Neural progenitor cell (in vitro differentiated cells): ENCODE measurements at regions not wholly inside any gene's neighbourhood (a gene's known extent, or its start where the extent isn't known, plus 50 kb on each side); places are given as distances from the start of the nearest gene placed in this dataset.

ENCODE experiments used
- DNase-seq: peaks from one replicate; pipeline ENCODE4 v3.0.0-alpha.2; 2016; ENCODE audit warnings: low spot score
- H2AFZ ChIP-seq: fragments of 200-600 bp; sonication (generic); replicated peaks from 2 replicates; pipeline ENCODE4 v1.6.1; 2016; ENCODE audit warnings: antibody characterized with exemption
- H3F3A ChIP-seq: fragments of 200-600 bp; sonication (generic); 2 replicates; pipeline ENCODE4 v1.6.1; 2016; ENCODE audit warnings: antibody characterized with exemption, low read depth
- H3K27ac ChIP-seq: fragments of 200-600 bp; sonication (generic); 2 replicates; pipeline ENCODE4 v1.5.1; 2016; ENCODE audit warnings: mild to moderate bottlenecking
- H3K27me3 ChIP-seq: fragments of 200-600 bp; sonication (generic); 2 replicates; pipeline ENCODE4 v1.6.1; 2016; ENCODE audit warnings: mild to moderate bottlenecking, moderate library complexity
- H3K36me3 ChIP-seq: fragments of 200-600 bp; sonication (generic); 2 replicates; pipeline ENCODE4 v1.5.1; 2016
- H3K4me1 ChIP-seq: fragments of 200-600 bp; sonication (generic); 2 replicates; pipeline ENCODE4 v1.6.1; 2016; ENCODE audit warnings: mixed run types
- H3K4me2 ChIP-seq: fragments of 200-600 bp; sonication (generic); 2 replicates; pipeline ENCODE4 v1.6.1; 2016
- H3K4me3 ChIP-seq: fragments of 200-600 bp; sonication (generic); 2 replicates; pipeline ENCODE4 v1.5.1; 2016
- H3K79me2 ChIP-seq: fragments of 200-600 bp; sonication (generic); 2 replicates; pipeline ENCODE4 v1.6.1; 2016; ENCODE audit warnings: low read depth
- H3K9ac ChIP-seq: fragments of 200-600 bp; sonication (generic); 2 replicates; pipeline ENCODE4 v1.6.1; 2016
- H3K9me3 ChIP-seq: fragments of 200-600 bp; sonication (generic); 2 replicates; pipeline ENCODE4 v1.5.1; 2016; ENCODE audit warnings: low read depth
- H4K20me1 ChIP-seq: fragments of 200-600 bp; sonication (generic); 2 replicates; pipeline ENCODE4 v1.6.1; 2016; ENCODE audit warnings: low read depth
- H3K27ac Mint-ChIP-seq: 3 replicates; pipeline ENCODE4 v1.8.0; 2021; ENCODE audit warnings: mixed read lengths
- H3K27me3 Mint-ChIP-seq: 2 replicates; pipeline ENCODE4 v1.8.0; 2022; ENCODE audit warnings: low read depth, mild to moderate bottlenecking, inconsistent platforms, moderate library complexity, mixed read lengths; ENCODE audit not compliant: insufficient read depth
- H3K36me3 Mint-ChIP-seq: 3 replicates; pipeline ENCODE4 v1.8.0; 2021; ENCODE audit warnings: mixed read lengths
- H3K4me1 Mint-ChIP-seq: 3 replicates; pipeline ENCODE4 v1.8.0; 2021; ENCODE audit warnings: mixed read lengths
- H3K4me3 Mint-ChIP-seq: 3 replicates; pipeline ENCODE4 v1.8.0; 2021; ENCODE audit warnings: mild to moderate bottlenecking, moderate library complexity, mixed read lengths
- H3K9me3 Mint-ChIP-seq: 3 replicates; pipeline ENCODE4 v1.8.0; 2020; ENCODE audit warnings: mixed read lengths
- CTCF ChIP-seq: fragments of 200-600 bp; sonication (generic); IDR thresholded peaks from 2 replicates; pipeline ENCODE4 v1.5.1; 2017; ENCODE audit warnings: antibody characterized with exemption, mild to moderate bottlenecking
- EZH2 ChIP-seq: fragments of 200-600 bp; sonication (generic); IDR thresholded peaks from 2 replicates; pipeline ENCODE4 v1.6.1; 2017; ENCODE audit warnings: antibody characterized with exemption, mild to moderate bottlenecking, moderate library complexity
- EZH2phosphoT487 ChIP-seq: fragments of 200-600 bp; sonication (generic); IDR thresholded peaks from 2 replicates; pipeline ENCODE4 v1.6.1; 2017; ENCODE audit warnings: antibody characterized with exemption

GRCh38 chrX:40908857-40909475 is 173.6 kb upstream of the MED14 start:
- Histone ChIP-seq H2AFZ (no peak overlapping the region), H3K9me3 (no peaks in the 10 kb centered on the region), H3F3A (no peaks in the 10 kb centered on the region), H3K36me3 (no peaks in the 10 kb centered on the region), H4K20me1 (no peaks in the 10 kb centered on the region), H3K27ac (no peak overlapping the region), H3K4me3 (no peak overlapping the region), H3K4me1 (no peaks in the 10 kb centered on the region), H3K79me2 (no peaks in the 10 kb centered on the region), H3K27me3 (no peaks in the 10 kb centered on the region), H3K4me2 (no peak overlapping the region), H3K9ac (no peak overlapping the region)
- Mint-ChIP-seq H3K36me3 (no peaks in the 10 kb centered on the region), H3K9me3 (peaks cover 2% of the 10 kb centered on the region), H3K4me1 (no peaks in the 10 kb centered on the region), H3K27ac (no peak overlapping the region), H3K27me3 (peaks cover 5% of the 10 kb centered on the region), H3K4me3 (no peak overlapping the region)
- DNase-seq, result no peak
- no peak for TF ChIP-seq EZH2phosphoT487
- TF ChIP-seq EZH2, result no peak
- TF ChIP-seq CTCF, result no peak

- Mint-ChIP-seq H3K9me3 (peaks cover 2% of the 10 kb centered on the region), H3K4me1 (no peaks in the 10 kb centered on the region), H3K27ac (no peak overlapping the region), H3K4me3 (no peak overlapping the region), H3K27me3 (no peaks in the 10 kb centered on the region), H3K36me3 (no peaks in the 10 kb centered on the region)
- Histone ChIP-seq H3F3A (no peaks in the 10 kb centered on the region), H2AFZ (peak overlapping the region; percentile 68), H3K4me1 (peaks cover 4% of the 10 kb centered on the region), H3K4me2 (no peak overlapping the region), H3K27ac (no peak overlapping the region), H3K36me3 (no peaks in the 10 kb centered on the region), H3K9ac (no peak overlapping the region), H3K9me3 (no peaks in the 10 kb centered on the region), H3K4me3 (no peak overlapping the region), H3K27me3 (no peaks in the 10 kb centered on the region), H4K20me1 (no peaks in the 10 kb centered on the region), H3K79me2 (no peaks in the 10 kb centered on the region)
- TF ChIP-seq EZH2 (no peak), EZH2phosphoT487 (no peak), CTCF (no peak)
- no peak for DNase-seq
Measured at GRCh38 chrX:40912166-40912565, 173.1 kb upstream of the USP9X start.

- DNase-seq, result no peak
- Histone ChIP-seq H3K9me3 (no peaks in the 10 kb centered on the region), H3F3A (no peaks in the 10 kb centered on the region), H3K79me2 (no peaks in the 10 kb centered on the region), H3K4me2 (no peak overlapping the region), H3K36me3 (no peaks in the 10 kb centered on the region), H3K9ac (no peak overlapping the region), H3K27ac (no peak overlapping the region), H2AFZ (peak overlapping the region; percentile 68), H4K20me1 (no peaks in the 10 kb centered on the region), H3K4me1 (peaks cover 4% of the 10 kb centered on the region), H3K27me3 (no peaks in the 10 kb centered on the region), H3K4me3 (no peak overlapping the region)
- Mint-ChIP-seq H3K27ac (no peak overlapping the region), H3K4me1 (no peaks in the 10 kb centered on the region), H3K4me3 (no peak overlapping the region), H3K27me3 (no peaks in the 10 kb centered on the region), H3K36me3 (no peaks in the 10 kb centered on the region), H3K9me3 (peaks cover 3% of the 10 kb centered on the region)
- TF ChIP-seq EZH2phosphoT487, result no peak
- no peak for TF ChIP-seq EZH2
- TF ChIP-seq CTCF, result no peak
Measured at GRCh38 chrX:40912576-40912975, 172.7 kb upstream of the USP9X start.
